Progenitor cell of endocrine pancreas (in vitro differentiated cells): ENCODE measurements at regions not wholly inside any gene's neighbourhood (a gene's known extent, or its start where the extent isn't known, plus 50 kb on each side); places are given as distances from the start of the nearest gene placed in this dataset.

Source experiments
- DNase-seq: peaks from one replicate; pipeline ENCODE4 v3.0.0; 2021; ENCODE audit warnings: low spot score; ENCODE audit not compliant: unreplicated experiment
- H3K27ac Mint-ChIP-seq: 2 replicates; pipeline ENCODE4 v1.8.0; 2021; ENCODE audit warnings: mild to moderate bottlenecking, moderate library complexity, mixed read lengths
- H3K27me3 Mint-ChIP-seq: 2 replicates; pipeline ENCODE4 v1.8.0; 2021; ENCODE audit warnings: mixed read lengths
- H3K36me3 Mint-ChIP-seq: 2 replicates; pipeline ENCODE4 v1.8.0; 2022; ENCODE audit warnings: mixed read lengths; ENCODE audit not compliant: insufficient read depth
- H3K4me1 Mint-ChIP-seq: 2 replicates; pipeline ENCODE4 v1.8.0; 2021; ENCODE audit warnings: low read depth, mixed read lengths
- H3K4me3 Mint-ChIP-seq: 2 replicates; pipeline ENCODE4 v1.8.0; 2021; ENCODE audit warnings: low read depth, mild to moderate bottlenecking, moderate library complexity, mixed read lengths
- H3K9me3 Mint-ChIP-seq: 2 replicates; pipeline ENCODE4 v1.8.0; 2021; ENCODE audit warnings: low read depth, mixed read lengths
- TF ChIP-seq, protein P1 (sequence below): fragments of 200-600 bp; sonication (generic); IDR thresholded peaks from one replicate; pipeline ENCODE4 v1.5.0; 2021; ENCODE audit warnings: antibody characterized with exemption, mild to moderate bottlenecking; ENCODE audit not compliant: unreplicated experiment

DNA sequence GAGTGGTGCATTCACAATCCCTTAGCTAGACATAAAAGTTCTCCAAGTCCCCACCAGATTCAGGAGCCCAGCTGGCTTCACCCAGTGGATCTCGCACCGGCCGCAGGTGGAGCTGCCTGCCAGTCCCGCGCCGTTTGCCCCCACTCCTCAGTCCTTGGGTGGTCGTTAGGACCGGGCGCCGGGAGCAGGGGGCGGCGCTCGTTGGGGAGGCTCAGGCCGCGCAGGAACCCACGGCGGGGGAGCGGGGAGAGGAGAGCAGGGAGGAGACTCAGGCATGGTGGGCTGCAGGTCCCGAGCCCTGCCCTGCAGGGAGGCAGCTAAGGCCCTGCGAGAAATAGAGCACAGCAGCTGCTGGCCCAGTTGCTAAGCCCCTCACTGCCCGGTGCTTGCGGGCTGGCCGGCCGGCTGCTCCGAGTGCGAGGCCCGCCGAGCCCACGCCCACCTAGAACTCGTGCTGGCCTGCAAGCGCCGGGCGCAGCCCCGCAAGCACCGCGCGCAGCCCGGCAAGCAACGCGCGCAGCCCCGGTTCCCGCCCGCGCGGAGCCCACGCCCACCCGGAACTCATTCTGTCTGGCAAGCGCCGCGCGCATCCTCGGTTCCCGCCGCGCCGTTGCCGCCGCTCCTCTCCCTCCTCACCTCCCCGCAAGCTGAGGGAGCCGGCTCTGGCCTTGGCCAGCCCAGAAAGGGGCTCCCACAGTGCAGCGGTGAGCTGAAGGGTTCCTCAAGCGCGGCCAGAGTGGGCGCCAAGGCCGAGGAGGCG is 153.5 kb downstream of the SLC7A11 start:
- Mint-ChIP-seq H3K27me3 (no peaks in the 10 kb centered on the region), H3K36me3 (peaks cover 3% of the 10 kb centered on the region)

DNA sequence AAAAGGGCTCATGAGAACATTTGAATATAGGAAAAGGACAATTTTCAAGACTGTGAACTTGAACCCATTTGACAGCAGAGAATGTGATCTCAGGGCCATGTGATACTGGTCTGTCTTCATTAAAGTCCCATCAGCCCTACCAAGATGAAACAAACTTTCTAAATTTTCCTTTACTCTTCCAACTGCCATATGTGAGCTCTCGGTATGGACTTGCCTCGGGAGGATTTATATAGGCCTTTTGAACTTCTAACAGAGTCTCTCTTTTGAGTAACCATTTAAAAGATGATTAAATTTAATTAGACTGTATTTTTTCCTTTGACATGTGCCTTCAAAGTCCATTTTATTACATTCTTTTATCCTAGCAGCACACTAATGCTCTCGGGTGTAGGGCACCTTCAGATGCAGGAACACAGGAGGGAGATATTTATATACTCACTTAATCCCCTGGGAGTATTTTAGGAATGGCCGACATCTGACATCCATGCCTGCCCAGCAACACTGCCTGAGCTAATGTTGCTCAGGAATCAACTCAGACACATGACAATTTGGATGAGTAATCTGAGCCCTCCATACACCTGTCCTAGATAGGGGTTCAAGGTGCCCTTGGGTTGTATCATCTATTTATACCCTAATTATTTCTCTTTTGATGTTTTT is 155.0 kb downstream of the SLC7A11 start:
- no peak for DNase-seq
- Mint-ChIP-seq H3K36me3 (no peaks in the 10 kb centered on the region), H3K4me3 (no peak overlapping the region), H3K4me1 (peaks cover 14% of the 10 kb centered on the region), H3K9me3 (no peaks in the 10 kb centered on the region), H3K27me3 (no peaks in the 10 kb centered on the region), H3K27ac (no peak overlapping the region)
- TF ChIP-seq, protein P1, sequence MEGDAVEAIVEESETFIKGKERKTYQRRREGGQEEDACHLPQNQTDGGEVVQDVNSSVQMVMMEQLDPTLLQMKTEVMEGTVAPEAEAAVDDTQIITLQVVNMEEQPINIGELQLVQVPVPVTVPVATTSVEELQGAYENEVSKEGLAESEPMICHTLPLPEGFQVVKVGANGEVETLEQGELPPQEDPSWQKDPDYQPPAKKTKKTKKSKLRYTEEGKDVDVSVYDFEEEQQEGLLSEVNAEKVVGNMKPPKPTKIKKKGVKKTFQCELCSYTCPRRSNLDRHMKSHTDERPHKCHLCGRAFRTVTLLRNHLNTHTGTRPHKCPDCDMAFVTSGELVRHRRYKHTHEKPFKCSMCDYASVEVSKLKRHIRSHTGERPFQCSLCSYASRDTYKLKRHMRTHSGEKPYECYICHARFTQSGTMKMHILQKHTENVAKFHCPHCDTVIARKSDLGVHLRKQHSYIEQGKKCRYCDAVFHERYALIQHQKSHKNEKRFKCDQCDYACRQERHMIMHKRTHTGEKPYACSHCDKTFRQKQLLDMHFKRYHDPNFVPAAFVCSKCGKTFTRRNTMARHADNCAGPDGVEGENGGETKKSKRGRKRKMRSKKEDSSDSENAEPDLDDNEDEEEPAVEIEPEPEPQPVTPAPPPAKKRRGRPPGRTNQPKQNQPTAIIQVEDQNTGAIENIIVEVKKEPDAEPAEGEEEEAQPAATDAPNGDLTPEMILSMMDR: no peak

More for the DNA sequence above, 153.5 kb downstream of the SLC7A11 start:
- Mint-ChIP-seq H3K4me1 (peaks cover 20% of the 10 kb centered on the region), H3K9me3 (peaks cover 10% of the 10 kb centered on the region), H3K27ac (no peak overlapping the region), H3K4me3 (no peak overlapping the region)
- no peak for DNase-seq
- TF ChIP-seq, protein P1: no peak

DNA sequence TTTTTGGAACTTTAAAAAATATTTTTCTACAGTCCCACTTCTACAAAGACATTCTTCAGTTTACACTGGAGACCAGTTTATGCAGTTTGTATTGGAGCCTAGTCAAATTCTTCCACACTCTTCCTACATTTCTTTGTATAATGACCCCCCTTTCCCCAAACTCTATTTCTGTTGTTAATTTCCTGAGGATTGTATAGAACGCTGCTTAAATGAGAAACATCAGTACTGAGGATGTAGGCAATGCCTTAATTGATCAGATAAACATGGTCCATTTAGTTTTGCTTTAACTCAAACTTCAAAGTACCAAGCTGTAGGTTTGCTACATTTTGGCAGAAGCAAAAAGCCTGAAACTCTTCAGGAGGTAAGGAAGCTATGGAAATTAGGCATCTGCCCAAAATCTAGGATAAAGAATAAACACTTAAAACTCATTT is 155.5 kb downstream of the SLC7A11 start:
- H3K4me1 Mint-ChIP-seq: peaks cover 14% of the 10 kb centered on the region
- TF ChIP-seq, protein P1: no peak
- no peaks in the 10 kb centered on the region for H3K9me3 Mint-ChIP-seq
- H3K36me3 Mint-ChIP-seq: no peaks in the 10 kb centered on the region
- H3K4me3 Mint-ChIP-seq: no peak overlapping the region
- no peak overlapping the region for H3K27ac Mint-ChIP-seq
- DNase-seq: no peak
- H3K27me3 Mint-ChIP-seq: no peaks in the 10 kb centered on the region

DNA sequence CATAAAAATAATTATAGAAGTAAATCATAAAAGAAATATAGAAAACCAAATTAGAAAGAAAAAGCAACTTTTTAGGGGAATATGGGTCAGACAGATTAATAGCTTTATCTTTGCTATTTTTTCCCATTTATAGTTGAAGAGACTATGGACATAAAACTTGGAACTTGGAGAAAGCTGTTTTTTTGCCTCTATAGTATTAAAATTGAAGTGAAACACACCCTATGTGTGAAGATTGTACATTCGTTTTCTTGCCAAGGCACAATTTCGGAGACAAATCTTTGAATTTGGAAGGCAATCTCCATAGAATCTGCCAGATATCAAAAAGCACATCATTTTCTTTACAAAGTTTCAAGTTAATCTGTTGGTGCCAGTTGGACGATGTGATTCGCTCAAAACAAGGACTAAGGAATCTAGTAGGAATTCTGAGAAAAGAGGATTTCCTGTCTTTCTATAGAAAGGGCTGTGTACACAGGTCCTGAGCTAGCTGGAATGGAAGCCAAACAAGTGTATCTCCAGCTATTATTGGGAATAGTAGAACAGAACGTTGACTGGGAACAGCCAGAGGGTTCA is 156.3 kb downstream of the SLC7A11 start:
- Mint-ChIP-seq H3K27me3 (no peaks in the 10 kb centered on the region), H3K9me3 (no peaks in the 10 kb centered on the region), H3K36me3 (no peaks in the 10 kb centered on the region), H3K4me3 (no peak overlapping the region), H3K27ac (no peak overlapping the region), H3K4me1 (peaks cover 8% of the 10 kb centered on the region)
- no peak for DNase-seq
- TF ChIP-seq, protein P1: no peak

DNA sequence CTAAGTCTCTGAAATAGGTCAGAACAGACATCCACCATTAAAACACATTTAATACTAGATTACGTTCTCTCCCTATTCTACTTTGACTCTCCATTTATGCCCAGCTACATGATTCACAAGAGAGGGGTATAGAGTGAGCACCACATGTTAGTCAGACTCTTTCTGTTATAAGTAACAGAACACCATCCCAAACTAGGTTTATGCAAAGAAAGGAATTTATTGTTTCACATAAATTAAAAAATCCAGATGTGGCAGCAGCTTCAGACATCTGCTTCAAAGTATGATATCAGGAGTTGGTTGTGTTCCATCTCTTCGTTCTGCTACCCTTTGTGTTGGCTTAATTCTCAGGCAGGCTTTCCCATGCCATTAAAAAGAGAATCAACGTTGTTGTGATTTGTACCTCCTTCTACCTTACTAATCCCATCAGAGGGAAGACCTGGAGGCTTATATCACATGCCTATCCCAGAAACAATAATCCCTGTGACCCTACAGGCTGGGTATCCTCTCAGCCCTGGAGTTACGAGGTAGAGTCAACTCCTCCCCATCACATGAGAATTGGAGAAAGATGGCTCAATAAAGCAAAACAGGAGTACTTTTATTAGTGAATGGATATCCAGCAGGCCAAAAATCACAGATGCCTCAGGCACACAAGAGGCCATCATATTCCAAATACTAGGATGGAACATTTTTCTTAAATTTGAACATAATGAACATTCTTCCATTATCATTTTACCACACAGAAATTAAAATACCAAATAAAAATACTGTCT is 163.2 kb downstream of the SLC7A11 start:
- no peak overlapping the region for H3K27ac Mint-ChIP-seq
- no peak overlapping the region for H3K4me3 Mint-ChIP-seq
- H3K4me1 Mint-ChIP-seq: no peaks in the 10 kb centered on the region
- no peaks in the 10 kb centered on the region for H3K36me3 Mint-ChIP-seq
- DNase-seq: no peak
- TF ChIP-seq, protein P1: no peak
- H3K9me3 Mint-ChIP-seq: no peaks in the 10 kb centered on the region
- no peaks in the 10 kb centered on the region for H3K27me3 Mint-ChIP-seq
